SK-N-SH treated with all-trans-retinoic acid at 6 μM for 48 hours (cell line): ENCODE measurements at regions not wholly inside any gene's neighbourhood (a gene's known extent, or its start where the extent isn't known, plus 50 kb on each side); places are given as distances from the start of the nearest gene placed in this dataset.

ENCODE experiments used
- ATAC-seq: fragments of 200-7000 bp; cut with Tn5 transposase; 3 replicates; pipeline ENCODE4 v1.9.1; 2020; ENCODE audit warnings: mild to moderate bottlenecking, moderate library complexity
- ARNTL ChIP-seq: fragments of 450-650 bp; formaldehyde crosslinking; IDR thresholded peaks from 2 replicates; pipeline ENCODE4 v1.5.0; 2020; ENCODE audit warnings: low read depth, mild to moderate bottlenecking, moderate library complexity, borderline replicate concordance
- BACH2 ChIP-seq: fragments of 250-450 bp; sonication (Bioruptor Pico); IDR thresholded peaks from 2 replicates; pipeline ENCODE4 v1.9.0; 2021; ENCODE audit warnings: mild to moderate bottlenecking, borderline replicate concordance
- CREB5 ChIP-seq: fragments of 250-450 bp; sonication (Bioruptor Pico); IDR thresholded peaks from 2 replicates; pipeline ENCODE4 v1.5.1; 2020; ENCODE audit warnings: low read depth, mild to moderate bottlenecking, moderate library complexity
- CSDC2 ChIP-seq: fragments of 250-450 bp; sonication (Bioruptor Pico); IDR thresholded peaks from 2 replicates; pipeline ENCODE4 v1.5.0; 2020; ENCODE audit warnings: mild to moderate bottlenecking, moderate library complexity
- CSRNP3 ChIP-seq: fragments of 250-450 bp; sonication (Bioruptor Pico); IDR thresholded peaks from 2 replicates; pipeline ENCODE4 v1.5.1; 2021; ENCODE audit warnings: mild to moderate bottlenecking, moderate library complexity
- ESRRG ChIP-seq: fragments of 250-450 bp; sonication (Bioruptor Pico); IDR thresholded peaks from 2 replicates; pipeline ENCODE4 v1.6.1; 2021; ENCODE audit warnings: mild to moderate bottlenecking
- GLIS3 ChIP-seq: fragments of 250-450 bp; sonication (Bioruptor Pico); IDR thresholded peaks from 2 replicates; pipeline ENCODE4 v1.5.0; 2020; ENCODE audit warnings: mild to moderate bottlenecking, moderate library complexity
- ISL1 ChIP-seq: fragments of 250-450 bp; sonication (Bioruptor Pico); IDR thresholded peaks from 2 replicates; pipeline ENCODE4 v2.1.2; 2022; ENCODE audit warnings: mild to moderate bottlenecking, moderate library complexity
- OSR1 ChIP-seq: fragments of 250-450 bp; sonication (Bioruptor Pico); IDR thresholded peaks from 2 replicates; pipeline ENCODE4 v1.8.0; 2022; ENCODE audit warnings: moderate library complexity, mild to moderate bottlenecking, inconsistent platforms
- PATZ1 ChIP-seq: fragments of 250-450 bp; sonication (Bioruptor Pico); IDR thresholded peaks from 2 replicates; pipeline ENCODE4 v1.8.0; 2020; ENCODE audit warnings: mild to moderate bottlenecking, moderate library complexity, borderline replicate concordance
- POU6F1 ChIP-seq: fragments of 250-450 bp; sonication (Bioruptor Pico); IDR thresholded peaks from 2 replicates; pipeline ENCODE4 v1.8.0; 2021; ENCODE audit warnings: low read depth, mild to moderate bottlenecking, moderate library complexity, borderline replicate concordance
- RARB ChIP-seq: fragments of 250-450 bp; sonication (Bioruptor Pico); IDR thresholded peaks from 2 replicates; pipeline ENCODE4 v1.8.0; 2021; ENCODE audit warnings: mild to moderate bottlenecking, moderate library complexity
- SNAI2 ChIP-seq: fragments of 250-450 bp; sonication (Bioruptor Pico); IDR thresholded peaks from 2 replicates; pipeline ENCODE4 v1.5.0; 2020; ENCODE audit warnings: mild to moderate bottlenecking, moderate library complexity
- TCF4 ChIP-seq: fragments of 250-450 bp; sonication (Bioruptor Pico); IDR thresholded peaks from 2 replicates; pipeline ENCODE4 v1.8.0; 2021; ENCODE audit warnings: mild to moderate bottlenecking, moderate library complexity, borderline replicate concordance
- TOX ChIP-seq: fragments of 250-450 bp; sonication (Bioruptor Pico); IDR thresholded peaks from 2 replicates; pipeline ENCODE4 v1.8.0; 2021; ENCODE audit warnings: mild to moderate bottlenecking, moderate library complexity, borderline replicate concordance
- ZC3H10 ChIP-seq: fragments of 250-450 bp; sonication (Bioruptor Pico); IDR thresholded peaks from 2 replicates; pipeline ENCODE4 v1.5.1; 2021; ENCODE audit warnings: mild to moderate bottlenecking, moderate library complexity
- ZFP3 ChIP-seq: fragments of 250-450 bp; sonication (Bioruptor Pico); IDR thresholded peaks from 2 replicates; pipeline ENCODE4 v1.5.0; 2020; ENCODE audit warnings: mild to moderate bottlenecking, moderate library complexity
- ZFP30 ChIP-seq: fragments of 450-650 bp; formaldehyde crosslinking; IDR thresholded peaks from 2 replicates; pipeline ENCODE4 v1.5.0; 2022; ENCODE audit warnings: mild to moderate bottlenecking, moderate library complexity
- ZNF70 ChIP-seq: fragments of 450-650 bp; formaldehyde crosslinking; IDR thresholded peaks from 2 replicates; pipeline ENCODE4 v1.5.0; 2020; ENCODE audit warnings: mild to moderate bottlenecking, moderate library complexity
- ZNF8 ChIP-seq: fragments of 450-650 bp; formaldehyde crosslinking; IDR thresholded peaks from 2 replicates; pipeline ENCODE4 v1.5.0; 2020; ENCODE audit warnings: mild to moderate bottlenecking, moderate library complexity

GRCh38 chr2:12207491-12207890 lies 461.1 kb downstream of the LPIN1 start:
- no peak for ATAC-seq
- TF ChIP-seq ZFP30 (CRISPR knock-in tag), result no peak
- TF ChIP-seq TOX (CRISPR knock-in tag), result no peak
- TF ChIP-seq RARB (CRISPR knock-in tag), result no peak
- TF ChIP-seq CREB5 (CRISPR knock-in tag), result no peak
- TF ChIP-seq ZC3H10 (CRISPR knock-in tag), result no peak
- TF ChIP-seq SNAI2 (CRISPR knock-in tag), result no peak
- no peak for TF ChIP-seq BACH2 (CRISPR knock-in tag)
- TF ChIP-seq OSR1 (CRISPR knock-in tag), result no peak
- TF ChIP-seq GLIS3, result no peak
- no peak for TF ChIP-seq ZNF8

- ATAC-seq, result no peak
- TF ChIP-seq OSR1 (CRISPR knock-in tag) (no peak), SNAI2 (CRISPR knock-in tag) (no peak), CREB5 (CRISPR knock-in tag) (no peak), CSDC2 (CRISPR knock-in tag) (no peak), ZFP3 (CRISPR knock-in tag) (no peak), BACH2 (CRISPR knock-in tag) (no peak), TCF4 (CRISPR knock-in tag) (no peak), ZC3H10 (CRISPR knock-in tag) (no peak), ESRRG (no peak), PATZ1 (no peak), ZNF70 (CRISPR knock-in tag) (no peak), GLIS3 (no peak)
These were observed 463.8 kb downstream of the LPIN1 start for GRCh38 chr2:12210016-12210933.

- no peak for TF ChIP-seq CSRNP3
- ATAC-seq, result no peak
These were observed 465.1 kb downstream of the LPIN1 start for GRCh38 chr2:12211326-12212175.

DNA sequence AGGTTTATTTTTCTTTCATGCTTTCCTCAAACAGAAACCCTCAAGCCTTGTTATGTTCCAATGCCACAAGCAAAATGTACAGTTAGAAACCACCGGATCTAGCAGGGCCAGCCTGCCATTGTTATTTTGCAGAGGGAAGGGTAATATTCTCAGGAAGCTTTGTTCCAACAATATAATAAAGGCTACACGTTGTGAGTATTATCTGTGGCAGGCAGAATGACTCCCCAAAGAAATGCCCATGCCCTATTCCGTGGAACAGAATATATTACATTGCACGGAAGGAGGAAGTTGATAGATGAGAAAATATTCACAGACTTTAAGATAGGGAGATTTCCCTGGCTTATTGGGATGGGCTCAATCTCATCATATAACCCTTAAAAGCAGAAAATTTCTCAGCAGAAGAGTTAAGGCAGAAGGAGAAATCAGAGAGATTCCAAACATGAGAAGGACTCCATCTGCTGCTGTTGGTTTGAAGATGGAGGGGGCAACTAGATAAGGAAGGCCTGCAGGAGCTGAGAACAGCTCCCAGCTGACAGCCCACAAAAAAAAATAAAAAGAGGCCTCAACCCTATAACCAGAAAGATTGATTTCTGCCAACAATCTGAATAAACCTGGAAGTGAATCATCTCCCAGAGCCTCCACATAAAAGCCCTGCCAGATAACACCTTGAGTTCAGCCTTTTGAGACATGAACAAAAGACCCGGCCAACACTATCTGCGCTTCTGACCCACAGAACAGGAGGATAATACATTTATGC lies 466.6 kb downstream of the LPIN1 start:
- TF ChIP-seq ARNTL (CRISPR knock-in tag) (no peak), POU6F1 (CRISPR knock-in tag) (no peak), CSRNP3 (no peak), ZFP30 (CRISPR knock-in tag) (no peak), OSR1 (CRISPR knock-in tag) (no peak), ZNF70 (CRISPR knock-in tag) (no peak), RARB (CRISPR knock-in tag) (no peak), GLIS3 (no peak), TCF4 (CRISPR knock-in tag) (no peak), ISL1 (CRISPR knock-in tag) (no peak)

More for the DNA sequence above, 466.6 kb downstream of the LPIN1 start:
- ATAC-seq, result no peak
